ENCODE measurements at regions not wholly inside any gene's neighbourhood (a gene's known extent, or its start where the extent isn't known, plus 50 kb on each side); places are given as distances from the start of the nearest gene placed in this dataset.
"Not testable (repeated sequence)": the region's sequence is repeated elsewhere in the genome, so short reads cannot be mapped to it uniquely, and the experiment has no call there.

- no peak overlapping the region for H3K27ac Mint-ChIP-seq
- DNase-seq (no peak), ATAC-seq (replicated peaks) (no peak)
- H3K27me3 Mint-ChIP-seq: no peaks in the 10 kb centered on the region
- H3K4me3 Mint-ChIP-seq: no peak overlapping the region
- H3K36me3 Mint-ChIP-seq (ENCODE audit: insufficient read depth): no peaks in the 10 kb centered on the region
- H3K4me1 Mint-ChIP-seq (ENCODE audit: low read depth in 2 of 2): no peaks in the 10 kb centered on the region
- H3K9me3 Mint-ChIP-seq: no peaks in the 10 kb centered on the region
Observed at GRCh38 chr18:75846321-75846720, 418.8 kb upstream of the SMIM21 start.

GRCh38 chr18:75845413-75845812 lies 417.9 kb upstream of the SMIM21 start:
- H3K36me3 Mint-ChIP-seq (ENCODE audit: insufficient read depth): no peaks in the 10 kb centered on the region
- ATAC-seq (replicated peaks) (no peak), DNase-seq (no peak)
- H3K27me3 Mint-ChIP-seq: no peaks in the 10 kb centered on the region
- no peaks in the 10 kb centered on the region for H3K4me1 Mint-ChIP-seq (ENCODE audit: low read depth in 2 of 2)
- no peak overlapping the region for H3K4me3 Mint-ChIP-seq
- no peak overlapping the region for H3K27ac Mint-ChIP-seq
- H3K9me3 Mint-ChIP-seq: no peaks in the 10 kb centered on the region

GRCh38 chr18:75844146-75844545 lies 416.6 kb upstream of the SMIM21 start:
- H3K4me3 Mint-ChIP-seq: no peak overlapping the region
- no peaks in the 10 kb centered on the region for H3K27me3 Mint-ChIP-seq
- H3K4me1 Mint-ChIP-seq (ENCODE audit: low read depth in 2 of 2): no peaks in the 10 kb centered on the region
- H3K36me3 Mint-ChIP-seq (ENCODE audit: insufficient read depth): no peaks in the 10 kb centered on the region
- H3K9me3 Mint-ChIP-seq: no peaks in the 10 kb centered on the region
- H3K27ac Mint-ChIP-seq: no peak overlapping the region
- no peak for ATAC-seq (replicated peaks)
- DNase-seq: no peak

- Mint-ChIP-seq H3K27me3 (peaks cover 0 to 6% of the 10 kb centered on the region in 2 donors), H3K27ac (no peak overlapping the region), H3K9me3 (no peaks in the 10 kb centered on the region), H3K36me3 (ENCODE audit: insufficient read depth) (no peaks in the 10 kb centered on the region), H3K4me1 (ENCODE audit: low read depth in 2 of 2) (no peaks in the 10 kb centered on the region), H3K4me3 (no peak overlapping the region)
- ATAC-seq (replicated peaks) (no peak), DNase-seq (no peak)
Observed at GRCh38 chr18:75840131-75840530, 412.6 kb upstream of the SMIM21 start.

GRCh38 chr18:75839686-75840085 lies 412.2 kb upstream of the SMIM21 start:
- not testable (repeated sequence) for H3K27me3 Mint-ChIP-seq; DNase-seq; ATAC-seq (replicated peaks)

GRCh38 chr18:75839041-75839440 lies 411.5 kb upstream of the SMIM21 start:
- no peaks in the 10 kb centered on the region for H3K36me3 Mint-ChIP-seq (ENCODE audit: insufficient read depth)
- no peak overlapping the region for H3K4me3 Mint-ChIP-seq
- H3K4me1 Mint-ChIP-seq (ENCODE audit: low read depth in 2 of 2): no peaks in the 10 kb centered on the region
- ATAC-seq (replicated peaks) (no peak), DNase-seq (no peak)
- H3K9me3 Mint-ChIP-seq: no peaks in the 10 kb centered on the region
- no peak overlapping the region for H3K27ac Mint-ChIP-seq
- H3K27me3 Mint-ChIP-seq: peaks cover 0 to 6% of the 10 kb centered on the region in 2 donors

More at GRCh38 chr18:75839686-75840085, 412.2 kb upstream of the SMIM21 start:
- not testable (repeated sequence) for H3K9me3 Mint-ChIP-seq; H3K4me3 Mint-ChIP-seq; H3K27ac Mint-ChIP-seq; H3K4me1 Mint-ChIP-seq (ENCODE audit: low read depth in 2 of 2); H3K36me3 Mint-ChIP-seq (ENCODE audit: insufficient read depth)

GRCh38 chr18:75837316-75837715 lies 409.8 kb upstream of the SMIM21 start:
- Mint-ChIP-seq H3K4me3 (no peak overlapping the region), H3K9me3 (no peaks in the 10 kb centered on the region), H3K36me3 (ENCODE audit: insufficient read depth) (no peaks in the 10 kb centered on the region), H3K27me3 (peaks cover 0 to 6% of the 10 kb centered on the region in 2 donors), H3K27ac (no peak overlapping the region), H3K4me1 (ENCODE audit: low read depth in 2 of 2) (no peaks in the 10 kb centered on the region)
- DNase-seq (no peak), ATAC-seq (replicated peaks) (no peak)

GRCh38 chr18:75836516-75836915 lies 409.0 kb upstream of the SMIM21 start:
- H3K4me3 Mint-ChIP-seq: no peak overlapping the region
- DNase-seq (no peak), ATAC-seq (replicated peaks) (no peak)
- no peak overlapping the region for H3K27ac Mint-ChIP-seq
- no peaks in the 10 kb centered on the region for H3K9me3 Mint-ChIP-seq
- no peaks in the 10 kb centered on the region for H3K36me3 Mint-ChIP-seq (ENCODE audit: insufficient read depth)
- H3K4me1 Mint-ChIP-seq (ENCODE audit: low read depth in 2 of 2): no peaks in the 10 kb centered on the region
- H3K27me3 Mint-ChIP-seq: peaks cover 0 to 6% of the 10 kb centered on the region in 2 donors

- Mint-ChIP-seq H3K4me1 (ENCODE audit: low read depth in 2 of 2) (no peaks in the 10 kb centered on the region), H3K27me3 (peaks cover 0 to 2% of the 10 kb centered on the region in 2 donors), H3K27ac (no peak overlapping the region), H3K9me3 (peaks cover 0 to 1% of the 10 kb centered on the region in 2 donors), H3K36me3 (ENCODE audit: insufficient read depth) (no peaks in the 10 kb centered on the region), H3K4me3 (no peak overlapping the region)
- DNase-seq (no peak), ATAC-seq (replicated peaks) (no peak)
Observed at GRCh38 chr18:75831960-75832359, 404.5 kb upstream of the SMIM21 start.

GRCh38 chr18:75830828-75831227 lies 403.3 kb upstream of the SMIM21 start:
- Mint-ChIP-seq H3K36me3 (ENCODE audit: insufficient read depth) (no peaks in the 10 kb centered on the region), H3K27me3 (no peaks in the 10 kb centered on the region)

GRCh38 chr18:75829091-75829490 lies 401.6 kb upstream of the SMIM21 start:
- Mint-ChIP-seq H3K4me3 (no peak overlapping the region), H3K9me3 (peaks cover 0 to 8% of the 10 kb centered on the region in 2 donors), H3K36me3 (ENCODE audit: insufficient read depth) (no peaks in the 10 kb centered on the region), H3K4me1 (ENCODE audit: low read depth in 2 of 2) (no peaks in the 10 kb centered on the region), H3K27me3 (no peaks in the 10 kb centered on the region), H3K27ac (no peak overlapping the region)
- ATAC-seq (replicated peaks) (no peak), DNase-seq (no peak)

More at GRCh38 chr18:75830828-75831227, 403.3 kb upstream of the SMIM21 start:
- Mint-ChIP-seq H3K9me3 (peaks cover 0 to 5% of the 10 kb centered on the region in 2 donors), H3K4me3 (no peak overlapping the region), H3K4me1 (ENCODE audit: low read depth in 2 of 2) (no peaks in the 10 kb centered on the region), H3K27ac (no peak overlapping the region)
- ATAC-seq (replicated peaks) (no peak), DNase-seq (no peak)

- peaks cover 0 to 9% of the 10 kb centered on the region in 2 donors for H3K9me3 Mint-ChIP-seq
- no peaks in the 10 kb centered on the region for H3K27me3 Mint-ChIP-seq
- no peak overlapping the region for H3K4me3 Mint-ChIP-seq
- DNase-seq (no peak), ATAC-seq (replicated peaks) (no peak)
- H3K27ac Mint-ChIP-seq: no peak overlapping the region
- H3K4me1 Mint-ChIP-seq (ENCODE audit: low read depth in 2 of 2): no peaks in the 10 kb centered on the region
- H3K36me3 Mint-ChIP-seq (ENCODE audit: insufficient read depth): no peaks in the 10 kb centered on the region
Observed at GRCh38 chr18:75828379-75828778, 400.9 kb upstream of the SMIM21 start.

GRCh38 chr18:75827751-75828287 lies 400.3 kb upstream of the SMIM21 start:
- H3K9me3 Mint-ChIP-seq: peaks cover 0 to 11% of the 10 kb centered on the region in 2 donors
- H3K27ac Mint-ChIP-seq: no peak overlapping the region
- no peaks in the 10 kb centered on the region for H3K4me1 Mint-ChIP-seq (ENCODE audit: low read depth in 2 of 2)
- no peaks in the 10 kb centered on the region for H3K36me3 Mint-ChIP-seq (ENCODE audit: insufficient read depth)
- no peak overlapping the region for H3K4me3 Mint-ChIP-seq
- H3K27me3 Mint-ChIP-seq: no peaks in the 10 kb centered on the region
- no peak for DNase-seq
- ATAC-seq (replicated peaks): no peak

GRCh38 chr18:75824661-75825060 lies 397.2 kb upstream of the SMIM21 start:
- Mint-ChIP-seq H3K36me3 (ENCODE audit: insufficient read depth) (no peaks in the 10 kb centered on the region), H3K9me3 (peaks cover 0 to 10% of the 10 kb centered on the region in 2 donors), H3K4me3 (no peak overlapping the region), H3K4me1 (ENCODE audit: low read depth in 2 of 2) (no peaks in the 10 kb centered on the region), H3K27me3 (no peaks in the 10 kb centered on the region), H3K27ac (no peak overlapping the region)
- no peak for DNase-seq
- ATAC-seq (replicated peaks): no peak

GRCh38 chr18:75823471-75823870 lies 396.0 kb upstream of the SMIM21 start:
- H3K9me3 Mint-ChIP-seq: peaks cover 0 to 10% of the 10 kb centered on the region in 2 donors
- no peak overlapping the region for H3K27ac Mint-ChIP-seq
- no peaks in the 10 kb centered on the region for H3K36me3 Mint-ChIP-seq (ENCODE audit: insufficient read depth)
- H3K4me3 Mint-ChIP-seq: no peak overlapping the region
- ATAC-seq (replicated peaks) (no peak), DNase-seq (no peak)
- no peaks in the 10 kb centered on the region for H3K4me1 Mint-ChIP-seq (ENCODE audit: low read depth in 2 of 2)
- no peaks in the 10 kb centered on the region for H3K27me3 Mint-ChIP-seq

Measured in effector memory CD8-positive, alpha-beta T cell (primary cell).